ENCODE measurements at regions not wholly inside any gene's neighbourhood (a gene's known extent, or its start where the extent isn't known, plus 50 kb on each side); places are given as distances from the start of the nearest gene placed in this dataset.

- no peaks in the 10 kb centered on the region for H3K9me3 ChIP-seq (ENCODE audit: low read depth)
- no peak overlapping the region for H3K27ac ChIP-seq
- TF ChIP-seq, protein P1, sequence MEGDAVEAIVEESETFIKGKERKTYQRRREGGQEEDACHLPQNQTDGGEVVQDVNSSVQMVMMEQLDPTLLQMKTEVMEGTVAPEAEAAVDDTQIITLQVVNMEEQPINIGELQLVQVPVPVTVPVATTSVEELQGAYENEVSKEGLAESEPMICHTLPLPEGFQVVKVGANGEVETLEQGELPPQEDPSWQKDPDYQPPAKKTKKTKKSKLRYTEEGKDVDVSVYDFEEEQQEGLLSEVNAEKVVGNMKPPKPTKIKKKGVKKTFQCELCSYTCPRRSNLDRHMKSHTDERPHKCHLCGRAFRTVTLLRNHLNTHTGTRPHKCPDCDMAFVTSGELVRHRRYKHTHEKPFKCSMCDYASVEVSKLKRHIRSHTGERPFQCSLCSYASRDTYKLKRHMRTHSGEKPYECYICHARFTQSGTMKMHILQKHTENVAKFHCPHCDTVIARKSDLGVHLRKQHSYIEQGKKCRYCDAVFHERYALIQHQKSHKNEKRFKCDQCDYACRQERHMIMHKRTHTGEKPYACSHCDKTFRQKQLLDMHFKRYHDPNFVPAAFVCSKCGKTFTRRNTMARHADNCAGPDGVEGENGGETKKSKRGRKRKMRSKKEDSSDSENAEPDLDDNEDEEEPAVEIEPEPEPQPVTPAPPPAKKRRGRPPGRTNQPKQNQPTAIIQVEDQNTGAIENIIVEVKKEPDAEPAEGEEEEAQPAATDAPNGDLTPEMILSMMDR (IDR thresholded peaks at IDR 0.05; ENCODE audit: low read depth, low read length): no peak
- no peaks in the 10 kb centered on the region for H3K27me3 ChIP-seq
- H3K4me1 ChIP-seq (ENCODE audit: low read depth): no peaks in the 10 kb centered on the region
- H3K4me3 ChIP-seq: no peak overlapping the region
- H3K36me3 ChIP-seq: no peaks in the 10 kb centered on the region
- DNase-seq (ENCODE audit: low read depth in 1 of 2, low spot score in 1 of 2): no peak
Observed at GRCh38 chr5:128671943-128672342, 133.9 kb upstream of the FBN2 start.

- Histone ChIP-seq H3K27ac (no peak overlapping the region), H3K4me1 (ENCODE audit: low read depth) (no peaks in the 10 kb centered on the region), H3K36me3 (no peaks in the 10 kb centered on the region), H3K9me3 (ENCODE audit: low read depth) (no peaks in the 10 kb centered on the region), H3K4me3 (no peak overlapping the region), H3K27me3 (no peaks in the 10 kb centered on the region)
- DNase-seq (ENCODE audit: low read depth in 1 of 2, low spot score in 1 of 2): peak in 1 of 2 donors; percentile 36
- TF ChIP-seq, protein P1 (IDR thresholded peaks at IDR 0.05; ENCODE audit: low read depth, low read length): no peak
Observed at GRCh38 chr5:128673000-128673399, 135.0 kb upstream of the FBN2 start.

DNA sequence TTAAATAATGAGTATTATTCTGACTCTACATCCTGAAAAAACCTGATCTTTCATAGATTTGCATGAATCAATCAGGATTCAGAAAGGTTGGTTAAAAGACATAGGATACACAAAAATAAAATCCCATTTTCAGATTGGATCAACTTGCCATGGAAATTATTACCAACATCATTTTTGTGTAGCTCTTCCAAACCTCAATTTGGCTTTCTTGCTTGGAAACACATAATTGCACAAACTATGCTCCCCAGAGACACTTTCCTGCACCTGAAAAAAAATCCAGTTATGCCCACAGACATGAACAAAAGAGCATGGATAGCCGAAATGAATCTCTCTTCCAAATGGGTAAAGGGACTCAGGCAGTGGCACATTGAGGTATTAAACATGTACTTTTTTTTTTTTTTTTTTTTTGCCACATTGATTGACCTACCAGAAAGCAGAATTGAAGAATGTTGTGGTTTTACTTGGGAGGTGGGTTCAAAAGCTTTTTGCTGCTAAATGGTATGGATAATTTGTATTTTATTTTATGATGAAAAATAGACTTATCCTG, 135.4 kb upstream of the FBN2 start:
- Histone ChIP-seq H3K27me3 (no peaks in the 10 kb centered on the region), H3K36me3 (no peaks in the 10 kb centered on the region), H3K9me3 (ENCODE audit: low read depth) (no peaks in the 10 kb centered on the region), H3K27ac (no peak overlapping the region), H3K4me1 (ENCODE audit: low read depth) (no peaks in the 10 kb centered on the region), H3K4me3 (no peak overlapping the region)
- TF ChIP-seq, protein P1 (IDR thresholded peaks at IDR 0.05; ENCODE audit: low read depth, low read length): no peak
- DNase-seq (ENCODE audit: low read depth in 1 of 2, low spot score in 1 of 2): no peak

GRCh38 chr5:128673970-128674369, 135.9 kb upstream of the FBN2 start:
- Histone ChIP-seq H3K36me3 (no peaks in the 10 kb centered on the region), H3K9me3 (ENCODE audit: low read depth) (no peaks in the 10 kb centered on the region), H3K4me1 (ENCODE audit: low read depth) (no peaks in the 10 kb centered on the region), H3K4me3 (no peak overlapping the region), H3K27me3 (no peaks in the 10 kb centered on the region), H3K27ac (no peak overlapping the region)
- no peak for DNase-seq (ENCODE audit: low read depth in 1 of 2, low spot score in 1 of 2)
- TF ChIP-seq, protein P1 (IDR thresholded peaks at IDR 0.05; ENCODE audit: low read depth, low read length): no peak

- Histone ChIP-seq H3K4me3 (no peak overlapping the region), H3K36me3 (no peaks in the 10 kb centered on the region), H3K27ac (no peak overlapping the region), H3K4me1 (ENCODE audit: low read depth) (no peaks in the 10 kb centered on the region), H3K27me3 (no peaks in the 10 kb centered on the region), H3K9me3 (ENCODE audit: low read depth) (no peaks in the 10 kb centered on the region)
- DNase-seq (ENCODE audit: low read depth in 1 of 2, low spot score in 1 of 2): peak in 1 of 2 donors; percentile 68
- TF ChIP-seq, protein P1 (IDR thresholded peaks at IDR 0.05; ENCODE audit: low read depth, low read length): peak; percentile 84
Observed at GRCh38 chr5:128674837-128675446, 136.9 kb upstream of the FBN2 start.

Measured in cardiac muscle cell (in vitro differentiated cells and primary cell).